Vagina (tissue), 2 donors: ENCODE measurements at regions not wholly inside any gene's neighbourhood (a gene's known extent, or its start where the extent isn't known, plus 50 kb on each side); places are given as distances from the start of the nearest gene placed in this dataset.

ENCODE experiments used
- POLR2A ChIP-seq, 2 donors: fragments of 450-650 bp; IDR thresholded peaks; one replicate each; pipeline ENCODE4 v1.6.1; 2017; ENCODE audit warnings: antibody characterized with exemption in 2 of 2, mild to moderate bottlenecking in 2 of 2, moderate library complexity in 2 of 2
- POLR2AphosphoS5 ChIP-seq, 2 donors: sonication (generic); formaldehyde crosslinking; IDR thresholded peaks; one replicate each; pipeline ENCODE4 v1.9.0; 2017; ENCODE audit warnings: antibody characterized with exemption in 2 of 2, mild to moderate bottlenecking in 2 of 2, low read depth in 1 of 2; ENCODE audit not compliant: insufficient read depth in 1 of 2
- TF ChIP-seq, protein P1 (sequence below), 3 experiments: fragments of 450-650 bp in 2 of 3; fragments of 200-600 bp in 1 of 3; sonication (generic) in 1 of 3; IDR thresholded peaks; one replicate each; pipeline ENCODE4 v1.5.1; 2017 to 2019; ENCODE audit warnings: antibody characterized with exemption in 3 of 3, mild to moderate bottlenecking in 2 of 3, moderate library complexity in 2 of 3

DNA sequence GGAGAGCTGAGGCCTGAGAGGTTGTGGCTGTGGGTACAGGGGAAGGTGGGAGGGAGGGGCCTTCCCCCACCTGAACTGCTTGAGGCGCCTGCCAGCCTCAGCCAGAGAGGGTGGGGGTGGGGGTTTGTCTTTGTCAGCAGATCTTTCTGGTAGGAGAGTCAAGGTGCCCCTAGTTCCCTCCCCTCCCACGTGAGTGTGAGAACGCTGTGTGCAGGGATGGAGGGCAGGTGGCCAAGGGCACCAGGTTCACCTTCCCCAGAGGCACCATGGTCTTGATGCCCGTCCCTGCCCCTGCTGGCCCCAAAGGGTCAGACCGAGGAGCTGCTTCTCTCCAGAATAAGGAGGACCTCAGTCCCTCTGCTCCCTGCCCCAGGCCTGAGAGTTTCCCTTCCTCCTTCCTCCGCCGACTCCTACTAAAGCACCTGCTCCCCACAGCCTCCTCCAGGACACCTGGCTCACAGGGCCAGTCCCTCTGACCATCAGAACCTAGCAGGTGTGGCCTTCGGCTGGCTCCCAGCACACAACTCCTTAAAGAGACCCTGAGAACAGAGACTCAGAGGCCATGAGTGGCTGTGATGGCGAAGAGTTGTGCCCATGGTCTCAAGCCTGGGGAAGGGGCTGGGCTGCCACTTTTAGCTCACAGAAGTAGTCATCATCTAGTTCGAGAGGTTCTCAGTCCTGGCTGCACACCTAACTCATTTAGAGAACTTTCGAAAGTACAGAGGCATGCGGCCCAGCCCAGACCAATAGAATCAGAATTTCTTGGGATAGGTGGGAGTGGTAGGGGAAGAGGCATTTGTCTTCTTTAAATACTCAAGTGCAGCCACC lies 113.2 kb upstream of the LHX1 start:
- no peak for TF ChIP-seq POLR2A (IDR thresholded peaks at IDR 0.05)
- TF ChIP-seq, protein P1, sequence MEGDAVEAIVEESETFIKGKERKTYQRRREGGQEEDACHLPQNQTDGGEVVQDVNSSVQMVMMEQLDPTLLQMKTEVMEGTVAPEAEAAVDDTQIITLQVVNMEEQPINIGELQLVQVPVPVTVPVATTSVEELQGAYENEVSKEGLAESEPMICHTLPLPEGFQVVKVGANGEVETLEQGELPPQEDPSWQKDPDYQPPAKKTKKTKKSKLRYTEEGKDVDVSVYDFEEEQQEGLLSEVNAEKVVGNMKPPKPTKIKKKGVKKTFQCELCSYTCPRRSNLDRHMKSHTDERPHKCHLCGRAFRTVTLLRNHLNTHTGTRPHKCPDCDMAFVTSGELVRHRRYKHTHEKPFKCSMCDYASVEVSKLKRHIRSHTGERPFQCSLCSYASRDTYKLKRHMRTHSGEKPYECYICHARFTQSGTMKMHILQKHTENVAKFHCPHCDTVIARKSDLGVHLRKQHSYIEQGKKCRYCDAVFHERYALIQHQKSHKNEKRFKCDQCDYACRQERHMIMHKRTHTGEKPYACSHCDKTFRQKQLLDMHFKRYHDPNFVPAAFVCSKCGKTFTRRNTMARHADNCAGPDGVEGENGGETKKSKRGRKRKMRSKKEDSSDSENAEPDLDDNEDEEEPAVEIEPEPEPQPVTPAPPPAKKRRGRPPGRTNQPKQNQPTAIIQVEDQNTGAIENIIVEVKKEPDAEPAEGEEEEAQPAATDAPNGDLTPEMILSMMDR (IDR thresholded peaks at IDR 0.05), result no peak
- TF ChIP-seq POLR2AphosphoS5 (IDR thresholded peaks at IDR 0.05; ENCODE audit: insufficient read depth in 1 of 2, low read depth in 1 of 2), result no peak
